GM12874 (cell line): ENCODE measurements at regions not wholly inside any gene's neighbourhood (a gene's known extent, or its start where the extent isn't known, plus 50 kb on each side); places are given as distances from the start of the nearest gene placed in this dataset.

ENCODE experiments used
- TF ChIP-seq, protein P1 (sequence below): IDR thresholded peaks from 2 replicates; pipeline ENCODE4 v1.5.1; 2011; ENCODE audit warnings: low read depth, mild to moderate bottlenecking, control low read depth, low read length, moderate library complexity; ENCODE audit not compliant: insufficient read depth

DNA sequence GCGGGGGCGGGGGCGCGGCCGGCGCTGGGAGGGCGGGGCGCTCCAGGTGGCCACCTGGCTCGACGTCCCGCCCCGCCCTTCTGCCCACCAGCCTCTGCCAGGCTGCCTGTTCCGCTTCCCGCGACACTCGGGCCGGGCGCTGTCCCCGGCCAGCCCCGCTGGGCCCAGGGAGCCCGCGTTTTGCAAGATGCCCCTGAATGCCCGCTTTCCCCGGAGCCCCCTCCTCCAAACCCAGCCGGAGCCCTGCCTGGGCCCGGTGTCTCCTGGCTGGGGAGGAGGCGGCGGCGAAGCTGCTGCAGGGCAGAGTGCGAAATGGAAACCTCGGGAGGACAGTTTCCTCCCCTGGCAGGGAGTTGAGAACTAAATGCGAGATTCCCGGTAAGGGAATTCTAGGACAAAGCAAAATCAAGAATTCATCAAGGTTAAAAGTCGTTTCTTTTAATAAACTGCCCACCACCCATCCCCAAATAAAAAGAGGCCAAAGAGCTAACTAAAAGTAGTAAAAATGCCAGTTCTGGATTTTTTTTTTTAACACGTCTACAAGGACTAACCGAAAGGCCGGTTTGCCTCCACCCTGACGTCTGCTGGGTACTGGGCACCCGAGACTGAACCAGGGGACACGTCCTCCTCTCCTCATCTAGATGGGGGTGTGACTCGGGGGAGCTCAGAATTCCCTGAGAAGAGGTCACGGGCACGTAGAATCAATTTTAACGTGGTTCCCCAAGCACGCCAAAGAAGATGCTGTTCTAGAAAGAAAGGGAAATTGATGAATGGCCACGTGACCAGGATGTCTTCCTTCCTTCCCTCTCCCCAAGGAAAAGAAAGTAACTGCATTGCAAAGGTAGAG is 200.4 kb upstream of the NFE2L3 start:
- TF ChIP-seq, protein P1, sequence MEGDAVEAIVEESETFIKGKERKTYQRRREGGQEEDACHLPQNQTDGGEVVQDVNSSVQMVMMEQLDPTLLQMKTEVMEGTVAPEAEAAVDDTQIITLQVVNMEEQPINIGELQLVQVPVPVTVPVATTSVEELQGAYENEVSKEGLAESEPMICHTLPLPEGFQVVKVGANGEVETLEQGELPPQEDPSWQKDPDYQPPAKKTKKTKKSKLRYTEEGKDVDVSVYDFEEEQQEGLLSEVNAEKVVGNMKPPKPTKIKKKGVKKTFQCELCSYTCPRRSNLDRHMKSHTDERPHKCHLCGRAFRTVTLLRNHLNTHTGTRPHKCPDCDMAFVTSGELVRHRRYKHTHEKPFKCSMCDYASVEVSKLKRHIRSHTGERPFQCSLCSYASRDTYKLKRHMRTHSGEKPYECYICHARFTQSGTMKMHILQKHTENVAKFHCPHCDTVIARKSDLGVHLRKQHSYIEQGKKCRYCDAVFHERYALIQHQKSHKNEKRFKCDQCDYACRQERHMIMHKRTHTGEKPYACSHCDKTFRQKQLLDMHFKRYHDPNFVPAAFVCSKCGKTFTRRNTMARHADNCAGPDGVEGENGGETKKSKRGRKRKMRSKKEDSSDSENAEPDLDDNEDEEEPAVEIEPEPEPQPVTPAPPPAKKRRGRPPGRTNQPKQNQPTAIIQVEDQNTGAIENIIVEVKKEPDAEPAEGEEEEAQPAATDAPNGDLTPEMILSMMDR = no peak

- TF ChIP-seq, protein P1 = no peak
These were observed 199.5 kb upstream of the NFE2L3 start for GRCh38 chr7:25952261-25953057.

- TF ChIP-seq, protein P1 = no peak
These were observed 198.1 kb upstream of the NFE2L3 start for GRCh38 chr7:25953859-25954258.

GRCh38 chr7:25954395-25954794 is 197.6 kb upstream of the NFE2L3 start:
- TF ChIP-seq, protein P1 = no peak

GRCh38 chr7:25959168-25959734 is 192.7 kb upstream of the NFE2L3 start:
- TF ChIP-seq, protein P1 = no peak

DNA sequence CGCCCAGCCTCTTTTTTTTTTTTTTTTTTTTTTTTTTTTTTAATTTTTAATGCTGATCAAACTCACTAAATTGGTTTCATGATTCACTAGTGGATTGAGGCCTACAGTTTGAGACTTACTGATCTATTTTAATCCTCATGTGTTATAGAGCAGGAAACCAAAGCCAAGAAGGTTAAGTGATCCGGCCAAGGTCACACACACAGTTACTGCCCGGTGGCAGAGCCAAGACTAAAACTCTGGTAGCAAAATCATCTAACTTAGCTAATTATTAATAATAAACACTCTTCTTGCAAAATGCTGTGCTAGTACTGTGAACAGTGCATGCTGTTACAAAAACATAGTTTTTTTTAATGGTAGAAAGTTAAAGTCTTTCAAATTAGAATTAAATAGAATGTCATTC is 188.3 kb upstream of the NFE2L3 start:
- TF ChIP-seq, protein P1 = no peak

DNA sequence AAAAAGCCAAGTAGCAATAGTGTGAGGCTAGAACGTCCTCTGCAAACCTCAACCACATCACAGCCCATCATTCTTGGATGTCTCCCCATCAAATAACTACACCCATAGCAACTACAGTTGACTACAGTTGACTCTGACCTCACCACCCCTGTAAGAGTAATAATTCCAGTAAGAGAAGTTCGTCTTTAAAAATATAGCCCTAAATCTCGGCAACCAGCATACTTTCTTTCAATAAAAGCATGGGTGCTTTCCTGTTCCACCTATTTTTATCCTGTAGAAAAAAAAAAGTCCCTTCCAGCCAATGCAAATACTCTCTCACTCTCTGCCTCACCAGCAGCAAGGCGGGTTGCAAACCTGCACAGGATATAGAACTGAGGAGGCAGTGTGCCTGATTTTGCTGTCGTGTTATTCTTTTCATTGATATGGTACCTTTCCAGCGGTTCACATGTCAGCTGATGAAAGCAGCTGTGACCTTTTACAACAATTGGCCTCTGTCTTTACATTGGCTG is 187.5 kb upstream of the NFE2L3 start:
- TF ChIP-seq, protein P1 = no peak
